ENCODE measurements at regions not wholly inside any gene's neighbourhood (a gene's known extent, or its start where the extent isn't known, plus 50 kb on each side); places are given as distances from the start of the nearest gene placed in this dataset.

DNA sequence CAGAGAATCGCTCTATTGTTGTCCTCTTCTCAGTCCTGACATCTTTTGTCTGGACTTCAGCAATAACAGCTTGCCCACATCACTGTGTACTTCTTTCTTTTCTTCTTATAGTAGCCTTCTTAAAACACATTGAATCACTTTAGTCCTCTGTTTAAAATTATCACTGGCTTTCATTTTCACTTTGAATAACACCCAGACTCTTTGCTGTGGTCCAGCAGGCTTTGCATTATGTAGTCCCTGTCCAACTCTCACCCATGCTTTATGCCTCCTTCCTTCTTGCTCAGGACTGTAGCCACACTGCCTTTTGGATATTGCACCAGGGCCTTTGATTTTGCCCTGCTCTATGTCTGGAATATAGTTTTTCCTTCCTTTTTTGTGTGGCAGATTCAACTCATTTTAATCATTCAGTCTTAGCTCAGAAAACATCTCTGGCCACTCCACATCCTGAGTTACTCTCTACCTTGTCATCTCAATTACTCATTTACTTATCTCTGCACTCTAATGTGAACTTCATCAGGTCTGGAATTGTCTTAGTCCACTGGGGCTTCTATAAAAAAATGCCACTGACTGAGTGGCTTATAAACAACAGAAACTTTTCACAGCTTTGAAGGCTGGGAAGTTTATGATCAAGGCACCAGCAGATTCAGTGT is 168.2 kb downstream of the C4orf33 start:
- Histone ChIP-seq H3K4me1 (ENCODE audit: control insufficient read depth in 4 of 4, insufficient read depth in 4 of 4, low read length in 3 of 4) (no peaks in the 10 kb centered on the region), H3K9ac (ENCODE audit: low read depth in 1 of 2, low read length in 2 of 2) (no peak overlapping the region), H3K27ac (ENCODE audit: low read depth in 1 of 2, low read length in 2 of 2) (no peak overlapping the region), H3K36me3 (ENCODE audit: control insufficient read depth in 4 of 4, insufficient read depth in 3 of 4, low read depth in 1 of 4, low read length in 3 of 4) (no peaks in the 10 kb centered on the region), H3K27me3 (ENCODE audit: control insufficient read depth in 4 of 4, insufficient read depth in 4 of 4, low read length in 3 of 4) (no peaks in the 10 kb centered on the region), H3K4me3 (ENCODE audit: low read depth in 1 of 3, low read length in 3 of 3) (no peak overlapping the region), H3K9me3 (ENCODE audit: control insufficient read depth in 4 of 4, low read length in 3 of 4) (no peaks in the 10 kb centered on the region)
- no peak for DNase-seq (ENCODE audit: low spot score)
- 91% methylated on average over 1 of the region's 1 CpG for WGBS
- TF ChIP-seq TAF1 (conservative IDR thresholded peaks at IDR 0.05) (no peak), HNF4G (IDR thresholded peaks at IDR 0.05) (no peak), RXRA (IDR thresholded peaks at IDR 0.05) (no peak), JUND (IDR thresholded peaks at IDR 0.05) (no peak), HNF4A (conservative IDR thresholded peaks at IDR 0.05) (no peak), RAD21 (IDR thresholded peaks at IDR 0.05) (no peak), FOXA1 (IDR thresholded peaks at IDR 0.05) (no peak), GABPA (IDR thresholded peaks at IDR 0.05 in 1 of 2, conservative IDR thresholded peaks at IDR 0.05 in 1 of 2) (no peak), YY1 (IDR thresholded peaks at IDR 0.05) (no peak)
- TF ChIP-seq, protein P1, sequence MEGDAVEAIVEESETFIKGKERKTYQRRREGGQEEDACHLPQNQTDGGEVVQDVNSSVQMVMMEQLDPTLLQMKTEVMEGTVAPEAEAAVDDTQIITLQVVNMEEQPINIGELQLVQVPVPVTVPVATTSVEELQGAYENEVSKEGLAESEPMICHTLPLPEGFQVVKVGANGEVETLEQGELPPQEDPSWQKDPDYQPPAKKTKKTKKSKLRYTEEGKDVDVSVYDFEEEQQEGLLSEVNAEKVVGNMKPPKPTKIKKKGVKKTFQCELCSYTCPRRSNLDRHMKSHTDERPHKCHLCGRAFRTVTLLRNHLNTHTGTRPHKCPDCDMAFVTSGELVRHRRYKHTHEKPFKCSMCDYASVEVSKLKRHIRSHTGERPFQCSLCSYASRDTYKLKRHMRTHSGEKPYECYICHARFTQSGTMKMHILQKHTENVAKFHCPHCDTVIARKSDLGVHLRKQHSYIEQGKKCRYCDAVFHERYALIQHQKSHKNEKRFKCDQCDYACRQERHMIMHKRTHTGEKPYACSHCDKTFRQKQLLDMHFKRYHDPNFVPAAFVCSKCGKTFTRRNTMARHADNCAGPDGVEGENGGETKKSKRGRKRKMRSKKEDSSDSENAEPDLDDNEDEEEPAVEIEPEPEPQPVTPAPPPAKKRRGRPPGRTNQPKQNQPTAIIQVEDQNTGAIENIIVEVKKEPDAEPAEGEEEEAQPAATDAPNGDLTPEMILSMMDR (IDR thresholded peaks at IDR 0.05; ENCODE audit: low read depth, low read length, missing input control): no peak
- TF ChIP-seq, protein P2, sequence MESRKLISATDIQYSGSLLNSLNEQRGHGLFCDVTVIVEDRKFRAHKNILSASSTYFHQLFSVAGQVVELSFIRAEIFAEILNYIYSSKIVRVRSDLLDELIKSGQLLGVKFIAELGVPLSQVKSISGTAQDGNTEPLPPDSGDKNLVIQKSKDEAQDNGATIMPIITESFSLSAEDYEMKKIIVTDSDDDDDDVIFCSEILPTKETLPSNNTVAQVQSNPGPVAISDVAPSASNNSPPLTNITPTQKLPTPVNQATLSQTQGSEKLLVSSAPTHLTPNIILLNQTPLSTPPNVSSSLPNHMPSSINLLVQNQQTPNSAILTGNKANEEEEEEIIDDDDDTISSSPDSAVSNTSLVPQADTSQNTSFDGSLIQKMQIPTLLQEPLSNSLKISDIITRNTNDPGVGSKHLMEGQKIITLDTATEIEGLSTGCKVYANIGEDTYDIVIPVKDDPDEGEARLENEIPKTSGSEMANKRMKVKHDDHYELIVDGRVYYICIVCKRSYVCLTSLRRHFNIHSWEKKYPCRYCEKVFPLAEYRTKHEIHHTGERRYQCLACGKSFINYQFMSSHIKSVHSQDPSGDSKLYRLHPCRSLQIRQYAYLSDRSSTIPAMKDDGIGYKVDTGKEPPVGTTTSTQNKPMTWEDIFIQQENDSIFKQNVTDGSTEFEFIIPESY (IDR thresholded peaks at IDR 0.05): no peak
- TF ChIP-seq, protein P3, sequence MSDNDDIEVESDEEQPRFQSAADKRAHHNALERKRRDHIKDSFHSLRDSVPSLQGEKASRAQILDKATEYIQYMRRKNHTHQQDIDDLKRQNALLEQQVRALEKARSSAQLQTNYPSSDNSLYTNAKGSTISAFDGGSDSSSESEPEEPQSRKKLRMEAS (IDR thresholded peaks at IDR 0.05): no peak

DNA sequence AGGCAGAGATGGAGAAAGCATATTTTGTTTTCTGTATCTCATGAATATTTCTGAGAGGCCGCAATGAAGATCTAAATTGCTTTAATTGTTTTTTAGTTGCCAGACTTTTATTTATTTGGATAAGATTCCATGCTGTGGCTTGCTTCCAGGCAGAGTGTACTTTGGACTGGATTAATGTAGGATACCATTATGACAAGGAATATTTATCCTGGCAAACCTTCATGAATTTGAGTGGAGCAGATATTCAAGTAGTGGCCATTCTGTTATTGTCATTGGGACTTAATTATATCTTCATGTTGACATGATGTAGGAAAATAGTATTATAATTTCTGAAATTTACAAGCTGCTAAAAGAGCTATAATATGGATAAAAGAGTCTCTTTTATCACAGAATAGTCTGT is 182.9 kb downstream of the C4orf33 start:
- H3K36me3 ChIP-seq (ENCODE audit: control insufficient read depth in 4 of 4, insufficient read depth in 3 of 4, low read depth in 1 of 4, low read length in 3 of 4): no peaks in the 10 kb centered on the region
- H3K27me3 ChIP-seq (ENCODE audit: control insufficient read depth in 4 of 4, insufficient read depth in 4 of 4, low read length in 3 of 4): no peaks in the 10 kb centered on the region
- no peak overlapping the region for H3K4me3 ChIP-seq (ENCODE audit: low read depth in 1 of 3, low read length in 3 of 3)
- no peaks in the 10 kb centered on the region for H3K9me3 ChIP-seq (ENCODE audit: control insufficient read depth in 4 of 4, low read length in 3 of 4)
- WGBS: 55% methylated on average over 1 of the region's 1 CpG
- no peak for DNase-seq (ENCODE audit: low spot score)
- H3K4me1 ChIP-seq (ENCODE audit: control insufficient read depth in 4 of 4, insufficient read depth in 4 of 4, low read length in 3 of 4): no peaks in the 10 kb centered on the region
- H3K9ac ChIP-seq (ENCODE audit: low read depth in 1 of 2, low read length in 2 of 2): no peak overlapping the region
- TF ChIP-seq HNF4A (conservative IDR thresholded peaks at IDR 0.05) (peak in 1 of 2 donors; percentile 16), EGR1 (IDR thresholded peaks at IDR 0.05; ENCODE audit: low read depth in 2 of 2) (no peak)
- H3K27ac ChIP-seq (ENCODE audit: low read depth in 1 of 2, low read length in 2 of 2): no peak overlapping the region

DNA sequence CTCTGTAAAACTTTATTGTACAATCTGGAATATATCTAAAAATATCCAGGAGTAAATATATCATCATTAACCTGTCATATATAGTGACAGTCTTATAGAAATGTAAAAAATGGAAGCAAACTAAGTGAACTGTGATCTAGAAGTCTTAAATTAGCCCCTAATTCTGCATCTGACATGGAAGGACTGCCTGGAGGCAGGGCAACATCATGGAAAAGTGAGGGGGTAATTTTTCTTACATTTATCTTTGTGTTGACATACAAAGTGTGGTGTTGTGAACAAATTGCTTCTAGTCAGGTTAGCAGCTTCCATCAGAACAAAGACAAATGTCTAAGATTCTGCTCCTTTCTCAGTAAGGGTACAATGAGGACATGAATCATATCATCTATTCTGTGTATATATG is 186.3 kb downstream of the C4orf33 start:
- DNase-seq (ENCODE audit: low spot score): no peak
- Histone ChIP-seq H3K36me3 (ENCODE audit: control insufficient read depth in 4 of 4, insufficient read depth in 3 of 4, low read depth in 1 of 4, low read length in 3 of 4) (no peaks in the 10 kb centered on the region), H3K27ac (ENCODE audit: low read depth in 1 of 2, low read length in 2 of 2) (no peak overlapping the region), H3K4me1 (ENCODE audit: control insufficient read depth in 4 of 4, insufficient read depth in 4 of 4, low read length in 3 of 4) (no peaks in the 10 kb centered on the region), H3K9me3 (ENCODE audit: control insufficient read depth in 4 of 4, low read length in 3 of 4) (no peaks in the 10 kb centered on the region), H3K4me3 (ENCODE audit: low read depth in 1 of 3, low read length in 3 of 3) (no peak overlapping the region), H3K9ac (ENCODE audit: low read depth in 1 of 2, low read length in 2 of 2) (no peak overlapping the region), H3K27me3 (ENCODE audit: control insufficient read depth in 4 of 4, insufficient read depth in 4 of 4, low read length in 3 of 4) (no peaks in the 10 kb centered on the region)
- no peak for TF ChIP-seq FOXA1 (IDR thresholded peaks at IDR 0.05)
- no peak for TF ChIP-seq GABPA (IDR thresholded peaks at IDR 0.05 in 1 of 2, conservative IDR thresholded peaks at IDR 0.05 in 1 of 2)
- TF ChIP-seq HNF4A (conservative IDR thresholded peaks at IDR 0.05): no peak
- no peak for TF ChIP-seq RAD21 (IDR thresholded peaks at IDR 0.05)
- TF ChIP-seq, protein P3 (IDR thresholded peaks at IDR 0.05): no peak
- TF ChIP-seq, protein P4, sequence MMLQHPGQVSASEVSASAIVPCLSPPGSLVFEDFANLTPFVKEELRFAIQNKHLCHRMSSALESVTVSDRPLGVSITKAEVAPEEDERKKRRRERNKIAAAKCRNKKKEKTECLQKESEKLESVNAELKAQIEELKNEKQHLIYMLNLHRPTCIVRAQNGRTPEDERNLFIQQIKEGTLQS (IDR thresholded peaks at IDR 0.05): no peak
- no peak for TF ChIP-seq SP1 (IDR thresholded peaks at IDR 0.05)
- no peak for TF ChIP-seq FOXA2 (IDR thresholded peaks at IDR 0.05)
- no peak for TF ChIP-seq JUND (IDR thresholded peaks at IDR 0.05)
- TF ChIP-seq, protein P2 (IDR thresholded peaks at IDR 0.05): no peak
- no peak for TF ChIP-seq HNF4G (IDR thresholded peaks at IDR 0.05)
- no peak for TF ChIP-seq YY1 (IDR thresholded peaks at IDR 0.05)
- no peak for TF ChIP-seq RXRA (IDR thresholded peaks at IDR 0.05)
- TF ChIP-seq, protein P1 (IDR thresholded peaks at IDR 0.05; ENCODE audit: low read depth, low read length, missing input control): no peak
